Breast epithelium (tissue), 3 donors: ENCODE measurements at regions not wholly inside any gene's neighbourhood (a gene's known extent, or its start where the extent isn't known, plus 50 kb on each side); places are given as distances from the start of the nearest gene placed in this dataset.

Experiments
- CTCF ChIP-seq, 3 donors: fragments of 450-650 bp; IDR thresholded peaks; one replicate each; pipeline ENCODE4 v1.5.1; 2016 to 2017; ENCODE audit warnings: antibody characterized with exemption in 3 of 3, mild to moderate bottlenecking in 3 of 3, moderate library complexity in 3 of 3
- POLR2A ChIP-seq: fragments of 450-650 bp; IDR thresholded peaks from one replicate; pipeline ENCODE4 v1.6.1; 2016; ENCODE audit warnings: antibody characterized with exemption, mild to moderate bottlenecking, moderate library complexity
- POLR2AphosphoS5 ChIP-seq, 3 donors: sonication (generic); formaldehyde crosslinking; IDR thresholded peaks; one replicate each; pipeline ENCODE4 v1.6.1; 2017; ENCODE audit warnings: antibody characterized with exemption in 3 of 3

GRCh38 chr5:117881426-117882230, 1106.7 kb downstream of the DTWD2 start:
- TF ChIP-seq POLR2A (no peak), CTCF (IDR thresholded peaks at IDR 0.05) (no peak), POLR2AphosphoS5 (IDR thresholded peaks at IDR 0.05) (no peak)
